ENCODE measurements at regions not wholly inside any gene's neighbourhood (a gene's known extent, or its start where the extent isn't known, plus 50 kb on each side); places are given as distances from the start of the nearest gene placed in this dataset.

GRCh38 chr2:226405465-226405864, 394.2 kb downstream of the IRS1 start:
- TF ChIP-seq CTCF (conservative IDR thresholded peaks at IDR 0.05) (no peak), ZFX (IDR thresholded peaks at IDR 0.05) (no peak)
